Endothelial cell of umbilical vein (primary cell): ENCODE measurements at regions not wholly inside any gene's neighbourhood (a gene's known extent, or its start where the extent isn't known, plus 50 kb on each side); places are given as distances from the start of the nearest gene placed in this dataset.

ENCODE experiments used
- BruUV-seq: library from RNA; stranded (reverse); fragments of 400-500 nt; replicated peaks from 2 replicates; lab custom pipeline; 2021; lab: Mats Ljungman, UMichigan
- CTCF ChIA-PET: fragments of 300-600, 350-600 bp; sonication (Branson Sonifier 250); formaldehyde crosslinking; loops from one replicate; lab custom pipeline; 2021; ENCODE audit warnings: antibody characterized with exemption, inconsistent platforms; lab: Charles Lee
- POLR2A ChIA-PET: fragments of 300-600, 350-600 bp; sonication (Branson Sonifier 250); formaldehyde crosslinking; loops from one replicate; lab custom pipeline; 2021; ENCODE audit warnings: antibody characterized with exemption, inconsistent platforms; lab: Charles Lee
- DNase-seq: peaks from one replicate; pipeline ENCODE4 v3.0.0-alpha.2; 2011; ENCODE audit warnings: low read depth, low spot score
- FAIRE-seq: peaks from 2 replicates; lab custom pipeline; 2011; peaks lifted over from hg19 to GRCh38; lab: Jason Lieb, UNC
- H2AFZ ChIP-seq: 2 replicates; pipeline ENCODE4 v1.6.0; 2012; ENCODE audit warnings: low read depth, low read length, control low read depth, inconsistent platforms
- H3K27ac ChIP-seq: 2 replicates; pipeline ENCODE4 v1.5.1; 2011; ENCODE audit warnings: low read depth, mild to moderate bottlenecking, control low read depth, low read length, moderate library complexity; ENCODE audit not compliant: insufficient read depth
- H3K27me3 ChIP-seq, 2 experiments: 2 replicates each; pipeline versions ENCODE4 v1.6.0 to v1.6.1; 2011; ENCODE audit warnings: low read length in 2 of 2, mixed read lengths in 1 of 2; ENCODE audit not compliant: control insufficient read depth in 2 of 2, insufficient read depth in 2 of 2
- H3K36me3 ChIP-seq, 2 experiments: 2 replicates in 1 of 2; 3 replicates in 1 of 2; pipeline ENCODE4 v1.5.1; 2011; ENCODE audit warnings: low read length in 2 of 2, mild to moderate bottlenecking in 1 of 2, moderate library complexity in 1 of 2; ENCODE audit not compliant: control insufficient read depth in 2 of 2, insufficient read depth in 2 of 2; ENCODE audit errors: extremely low read depth in 1 of 2
- H3K4me1 ChIP-seq: 3 replicates; pipeline ENCODE4 v1.5.1; 2011; ENCODE audit warnings: mild to moderate bottlenecking, low read length; ENCODE audit not compliant: control insufficient read depth, insufficient read depth; ENCODE audit errors: extremely low read depth
- H3K4me2 ChIP-seq: 2 replicates; pipeline ENCODE4 v1.6.1; 2011; ENCODE audit warnings: low read length, control low read depth, mixed read lengths; ENCODE audit not compliant: insufficient read depth
- H3K4me3 ChIP-seq, 3 experiments: fragments of 200-600 bp in 1 of 3; sonication (generic), shearing (Covaris generic) in 1 of 3; replicated peaks in 1 of 3; 2 replicates each; pipeline ENCODE4 v1.5.1; 2011 to 2016; ENCODE audit warnings: control low read depth in 3 of 3, low read length in 3 of 3, mild to moderate bottlenecking in 2 of 3, inconsistent platforms in 1 of 3, low read depth in 1 of 3, moderate library complexity in 1 of 3; ENCODE audit not compliant: insufficient read depth in 1 of 3
- H3K79me2 ChIP-seq: 2 replicates; pipeline ENCODE4 v1.6.0; 2012; ENCODE audit warnings: low read length, inconsistent platforms; ENCODE audit not compliant: control insufficient read depth, insufficient read depth
- H3K9ac ChIP-seq: replicated peaks from 2 replicates; pipeline ENCODE3; 2011; ENCODE audit warnings: low read length, control low read depth; ENCODE audit not compliant: insufficient read depth; ENCODE audit errors: extremely low read depth
- H3K9me1 ChIP-seq: replicated peaks from 3 replicates; pipeline ENCODE4 v1.6.0; 2011; ENCODE audit warnings: mild to moderate bottlenecking, low read length; ENCODE audit not compliant: control insufficient read depth, insufficient read depth; ENCODE audit errors: extremely low read depth
- H3K9me3 ChIP-seq: replicated peaks from 2 replicates; pipeline ENCODE4 v1.5.1; 2012; ENCODE audit warnings: low read length, inconsistent platforms; ENCODE audit not compliant: control insufficient read depth, insufficient read depth
- H4K20me1 ChIP-seq: replicated peaks from 2 replicates; pipeline ENCODE3; 2011; ENCODE audit warnings: mild to moderate bottlenecking, low read length; ENCODE audit not compliant: control insufficient read depth, insufficient read depth; ENCODE audit errors: extremely low read depth
- CTCF ChIP-seq, 2 donors: IDR thresholded peaks; 1 replicate in 1 of 2; 2 replicates in 1 of 2; pipeline ENCODE4 v1.5.1; 2011; ENCODE audit warnings: low read length in 2 of 2, mild to moderate bottlenecking in 2 of 2, moderate library complexity in 2 of 2, control low read depth in 1 of 2, inconsistent platforms in 1 of 2, low read depth in 1 of 2; ENCODE audit not compliant: insufficient read depth in 1 of 2; ENCODE audit errors: extremely low read depth in 1 of 2
- EZH2 ChIP-seq: IDR thresholded peaks from 2 replicates; pipeline ENCODE4 v1.6.1; 2012; ENCODE audit warnings: borderline replicate concordance, low read depth, mild to moderate bottlenecking, moderate library complexity, low read length, inconsistent platforms; ENCODE audit not compliant: severe bottlenecking
- FOS ChIP-seq: IDR thresholded peaks from 2 replicates; pipeline ENCODE4 v1.6.1; 2011; ENCODE audit warnings: mild to moderate bottlenecking, low read length, moderate library complexity, borderline replicate concordance; ENCODE audit not compliant: insufficient read depth
- GATA2 ChIP-seq: IDR thresholded peaks from 2 replicates; pipeline ENCODE4 v1.7.0; 2011; ENCODE audit warnings: low read depth, mild to moderate bottlenecking, moderate library complexity, mixed read lengths, low read length; ENCODE audit not compliant: insufficient read length, insufficient read depth
- JUN ChIP-seq: IDR thresholded peaks from 2 replicates; pipeline ENCODE4 v1.6.1; 2011; ENCODE audit warnings: borderline replicate concordance, low read depth; ENCODE audit not compliant: insufficient read length, insufficient read depth
- MAX ChIP-seq: IDR thresholded peaks from 2 replicates; pipeline ENCODE4 v1.6.1; 2011; ENCODE audit not compliant: insufficient read depth, insufficient read length
- MYC ChIP-seq: IDR thresholded peaks from one replicate; pipeline ENCODE4 v1.6.1; 2011; ENCODE audit warnings: mild to moderate bottlenecking, low read depth, low read length
- POLR2A ChIP-seq: IDR thresholded peaks from 2 replicates; pipeline ENCODE4 v1.6.1; 2012; ENCODE audit warnings: low read depth, mild to moderate bottlenecking, control low read depth, low read length
- POLR2AphosphoS5 ChIP-seq: IDR thresholded peaks from 2 replicates; pipeline ENCODE4 v1.6.1; 2012; ENCODE audit warnings: low read depth, mild to moderate bottlenecking, control low read depth, low read length, moderate library complexity; ENCODE audit not compliant: insufficient read depth
- dilution Hi-C: fragments of 300-500 bp; cut with MboI; formaldehyde crosslinking; loops from one replicate; pipeline ENCODE4 v1.15.0; 2019; ENCODE audit warnings: low sequenced_read_pairs; ENCODE audit not compliant: extremely low pct_ligation_motif_present
- intact Hi-C: fragments of 100-400 bp; cut with micrococcal nuclease; formaldehyde crosslinking; loops from one replicate; pipeline ENCODE4 v1.10.0; 2022

- Histone ChIP-seq H4K20me1 (no peaks in the 10 kb centered on the region), H3K4me3 (no peak overlapping the region), H3K4me2 (no peak overlapping the region), H3K27ac (no peak overlapping the region), H2AFZ (no peak overlapping the region), H3K9me3 (peaks cover 11% of the 10 kb centered on the region), H3K4me1 (no peaks in the 10 kb centered on the region), H3K36me3 (no peaks in the 10 kb centered on the region), H3K9ac (no peak overlapping the region), H3K79me2 (no peaks in the 10 kb centered on the region), H3K9me1 (no peaks in the 10 kb centered on the region), H3K27me3 (no peaks in the 10 kb centered on the region)
- FAIRE-seq (no peak), DNase-seq (no peak)
- POLR2A ChIA-PET: no interaction called here
- BruUV-seq: no TSS peak
- no peak for TF ChIP-seq EZH2
- TF ChIP-seq GATA2: no peak
- TF ChIP-seq POLR2AphosphoS5: no peak
- TF ChIP-seq MYC: no peak
- TF ChIP-seq FOS: no peak
- no peak for TF ChIP-seq POLR2A
- no peak for TF ChIP-seq CTCF (IDR thresholded peaks at IDR 0.05; ENCODE audit: extremely low read depth in 1 of 2, insufficient read depth in 1 of 2, low read depth in 1 of 2, low read length in 2 of 2)
- no peak for TF ChIP-seq JUN
- TF ChIP-seq MAX: no peak
- intact Hi-C loops (no loop called here), dilution Hi-C loops (no loop called here)
- CTCF ChIA-PET: no interaction called here
These were observed 330.4 kb downstream of the AJAP1 start for GRCh38 chr1:4984841-4985240.
